Ectodermal cell (in vitro differentiated cells): ENCODE measurements at regions not wholly inside any gene's neighbourhood (a gene's known extent, or its start where the extent isn't known, plus 50 kb on each side); places are given as distances from the start of the nearest gene placed in this dataset.

Source experiments
- H3K27ac ChIP-seq: 2 replicates; pipeline ENCODE4 v1.7.0; 2013; ENCODE audit warnings: mild to moderate bottlenecking, low read depth, low read length; ENCODE audit not compliant: insufficient read depth, poor library complexity, severe bottlenecking
- H3K27me3 ChIP-seq: 2 replicates; pipeline ENCODE4 v1.7.0; 2013; ENCODE audit warnings: mild to moderate bottlenecking, low read length; ENCODE audit not compliant: insufficient read depth, control insufficient read depth, poor library complexity, severe bottlenecking
- H3K36me3 ChIP-seq: one replicate; pipeline ENCODE4 v1.7.0; 2013; ENCODE audit warnings: low read length; ENCODE audit not compliant: control insufficient read depth, insufficient read depth
- H3K4me1 ChIP-seq: one replicate; pipeline ENCODE4 v1.7.0; 2013; ENCODE audit warnings: low read length; ENCODE audit not compliant: control insufficient read depth, insufficient read depth
- H3K4me3 ChIP-seq: 2 replicates; pipeline ENCODE4 v1.7.0; 2013; ENCODE audit warnings: low read depth, low read length, control low read depth; ENCODE audit not compliant: insufficient read depth
- H3K9me3 ChIP-seq: 2 replicates; pipeline ENCODE4 v1.7.0; 2013; ENCODE audit warnings: mild to moderate bottlenecking, low read length, moderate library complexity; ENCODE audit not compliant: control insufficient read depth
- WGBS, 2 experiments: methylation state at CpG; one replicate each; pipeline ENCODE4 v1.1.7; 2013; ENCODE audit warnings: missing lambda C conversion rate in 2 of 2; 5-methylcytosine and 5-hydroxymethylcytosine counted together

GRCh38 chr13:103948426-103948825 lies 882.2 kb upstream of the SLC10A2 start:
- WGBS, 2 experiments: 93 to 94% methylated on average over 6 of the region's 6 CpGs
- no peak overlapping the region for H3K27ac ChIP-seq
- no peaks in the 10 kb centered on the region for H3K4me1 ChIP-seq
- no peak overlapping the region for H3K4me3 ChIP-seq
- no peaks in the 10 kb centered on the region for H3K9me3 ChIP-seq
- H3K27me3 ChIP-seq: no peaks in the 10 kb centered on the region
- H3K36me3 ChIP-seq: no peaks in the 10 kb centered on the region

- H3K27me3 ChIP-seq: no peaks in the 10 kb centered on the region
- H3K36me3 ChIP-seq: no peaks in the 10 kb centered on the region
- H3K4me3 ChIP-seq: no peak overlapping the region
- no peaks in the 10 kb centered on the region for H3K9me3 ChIP-seq
- no peak overlapping the region for H3K27ac ChIP-seq
- no peaks in the 10 kb centered on the region for H3K4me1 ChIP-seq
Measured at GRCh38 chr13:103945836-103946235, 879.6 kb upstream of the SLC10A2 start.

DNA sequence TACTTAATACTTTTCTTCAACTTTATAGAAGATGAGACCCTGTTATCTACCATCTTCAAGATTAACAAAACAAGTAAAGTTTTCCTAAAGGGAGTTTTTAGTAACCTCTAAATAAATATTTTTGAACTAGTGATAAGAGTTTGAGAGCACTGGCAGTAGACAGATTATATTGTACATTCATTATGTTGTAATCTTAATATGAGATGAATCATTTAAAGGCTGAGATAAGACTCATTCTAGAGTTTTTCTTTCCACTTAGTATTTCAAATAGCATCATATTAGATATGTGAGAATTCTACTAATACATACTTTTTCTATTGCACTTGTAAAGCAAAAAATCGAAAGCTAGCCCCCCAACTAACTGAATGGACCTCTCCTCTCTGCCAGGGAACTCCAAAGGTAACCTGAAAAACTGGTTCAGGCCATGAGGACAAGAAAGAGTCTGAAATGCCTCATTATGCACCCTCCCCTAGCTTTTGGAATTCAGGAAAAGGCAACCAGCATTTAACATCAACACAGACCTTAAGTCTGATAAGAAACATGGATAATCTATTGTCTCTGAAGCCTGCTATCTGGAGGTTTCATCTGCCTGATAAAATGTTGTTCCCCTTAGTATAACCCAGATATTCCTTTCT lies 875.4 kb upstream of the SLC10A2 start:
- Histone ChIP-seq H3K4me1 (no peaks in the 10 kb centered on the region), H3K27me3 (no peaks in the 10 kb centered on the region), H3K9me3 (no peaks in the 10 kb centered on the region), H3K27ac (no peak overlapping the region), H3K36me3 (no peaks in the 10 kb centered on the region), H3K4me3 (no peak overlapping the region)
- WGBS, 2 experiments: 80 to 94% methylated on average over 1 of the region's 1 CpG

GRCh38 chr13:103935117-103935516 lies 868.9 kb upstream of the SLC10A2 start:
- no peaks in the 10 kb centered on the region for H3K4me1 ChIP-seq
- peaks cover 3% of the 10 kb centered on the region for H3K9me3 ChIP-seq
- no peaks in the 10 kb centered on the region for H3K27me3 ChIP-seq
- H3K36me3 ChIP-seq: no peaks in the 10 kb centered on the region
- WGBS, 2 experiments: 98% methylated on average over 4 of the region's 4 CpGs
- H3K4me3 ChIP-seq: no peak overlapping the region
- H3K27ac ChIP-seq: no peak overlapping the region

DNA sequence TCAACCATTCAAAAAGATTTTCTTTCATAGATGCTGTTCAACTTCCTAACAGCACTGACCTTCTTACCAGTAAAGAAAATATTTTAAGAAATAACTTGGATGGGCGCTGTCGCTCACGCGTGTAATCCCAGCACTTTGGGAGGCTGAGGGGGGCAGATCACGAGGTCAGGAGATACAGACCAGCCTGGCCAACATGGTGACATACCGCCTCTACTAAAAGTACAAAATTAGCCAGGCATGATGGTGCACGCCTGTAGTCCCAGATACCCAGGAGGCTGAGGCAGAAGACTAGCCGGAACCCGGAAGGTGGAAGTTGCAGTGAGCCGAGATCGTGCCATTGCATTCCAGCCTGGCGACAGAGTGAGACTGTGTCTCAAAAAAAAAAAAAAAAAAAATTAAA lies 865.7 kb upstream of the SLC10A2 start:
- Histone ChIP-seq H3K9me3 (peaks cover 3% of the 10 kb centered on the region), H3K36me3 (no peaks in the 10 kb centered on the region), H3K4me3 (no peak overlapping the region), H3K27me3 (no peaks in the 10 kb centered on the region), H3K27ac (no peak overlapping the region), H3K4me1 (no peaks in the 10 kb centered on the region)
- WGBS, 2 experiments: 92 to 94% methylated on average over 11 of the region's 12 CpGs

DNA sequence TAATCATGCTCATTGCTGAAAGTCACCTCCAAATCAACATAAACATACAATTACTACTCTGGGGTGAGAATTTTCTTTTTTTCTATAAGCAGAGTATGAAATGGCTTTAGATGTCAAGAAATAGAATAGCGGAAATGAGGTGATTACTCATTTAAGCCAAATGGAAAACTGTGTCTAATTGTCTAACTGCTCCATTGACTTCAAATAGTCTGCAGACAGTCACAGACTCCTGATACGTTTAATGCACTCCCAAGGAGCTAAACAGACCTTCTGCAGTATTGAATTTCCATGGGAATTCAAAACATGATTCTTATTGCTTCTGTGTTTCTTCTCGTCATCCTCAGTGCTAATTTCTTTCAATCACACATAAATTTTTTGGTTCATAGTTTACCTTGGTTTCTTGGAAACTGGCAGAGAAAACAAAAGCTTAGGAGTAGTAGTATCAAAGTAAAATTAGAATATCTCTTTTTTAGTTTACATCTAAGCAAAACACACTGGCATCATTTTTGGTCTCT lies 865.2 kb upstream of the SLC10A2 start:
- Histone ChIP-seq H3K4me3 (no peak overlapping the region), H3K27ac (no peak overlapping the region), H3K36me3 (no peaks in the 10 kb centered on the region), H3K27me3 (no peaks in the 10 kb centered on the region), H3K4me1 (no peaks in the 10 kb centered on the region), H3K9me3 (peaks cover 3% of the 10 kb centered on the region)
- WGBS, 2 experiments: 84 to 93% methylated on average over 3 of the region's 3 CpGs

- Histone ChIP-seq H3K27me3 (no peaks in the 10 kb centered on the region), H3K36me3 (no peaks in the 10 kb centered on the region), H3K4me3 (no peak overlapping the region), H3K9me3 (no peaks in the 10 kb centered on the region), H3K27ac (no peak overlapping the region), H3K4me1 (no peaks in the 10 kb centered on the region)
- 72 to 98% methylated on average over 2 to 3 of the region's 3 CpGs for WGBS, 2 experiments
Measured at GRCh38 chr13:103926118-103926517, 859.9 kb upstream of the SLC10A2 start.

DNA sequence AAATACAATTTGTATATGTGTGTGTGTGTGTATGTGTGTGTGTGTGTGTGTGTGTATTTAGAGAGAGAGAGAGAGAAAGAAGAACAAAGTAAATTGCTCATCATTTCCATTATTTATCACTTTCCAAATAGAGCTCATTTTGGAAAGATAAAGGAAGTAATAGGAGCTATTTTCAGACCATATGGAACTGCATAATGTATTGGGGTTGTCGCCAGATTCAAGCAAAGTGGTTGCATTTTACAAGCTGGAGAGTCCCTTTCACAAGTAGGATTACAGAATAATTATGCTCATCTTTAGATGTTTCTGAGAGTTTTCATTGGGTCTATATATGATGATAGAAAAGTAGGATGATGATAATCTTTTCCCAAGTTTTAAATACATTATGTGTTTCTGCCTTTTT lies 842.7 kb upstream of the SLC10A2 start:
- no peaks in the 10 kb centered on the region for H3K27me3 ChIP-seq
- no peak overlapping the region for H3K27ac ChIP-seq
- 94 to 100% methylated on average over 1 of the region's 1 CpG for WGBS, 2 experiments
- no peaks in the 10 kb centered on the region for H3K9me3 ChIP-seq
- no peaks in the 10 kb centered on the region for H3K4me1 ChIP-seq
- no peak overlapping the region for H3K4me3 ChIP-seq
- no peaks in the 10 kb centered on the region for H3K36me3 ChIP-seq

DNA sequence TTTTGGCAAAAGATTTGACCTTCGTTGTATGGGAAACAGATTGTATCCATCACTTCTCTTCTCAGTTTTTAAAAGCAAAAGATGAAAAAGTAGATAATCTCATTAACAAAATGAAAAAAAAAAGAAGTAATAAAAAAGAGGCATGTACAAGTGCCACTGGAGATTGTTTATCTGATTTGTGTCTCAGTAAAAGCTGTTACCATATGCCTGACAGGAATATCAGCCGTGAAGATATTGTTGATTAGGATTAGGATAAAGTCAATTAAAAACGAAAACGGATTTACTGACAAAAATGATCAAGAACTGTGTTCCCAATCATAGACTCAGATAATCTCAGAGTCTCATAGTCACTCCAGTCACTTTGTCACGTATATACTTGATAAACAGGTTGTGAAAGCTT lies 842.1 kb upstream of the SLC10A2 start:
- Histone ChIP-seq H3K36me3 (no peaks in the 10 kb centered on the region), H3K9me3 (no peaks in the 10 kb centered on the region), H3K4me1 (no peaks in the 10 kb centered on the region), H3K27me3 (no peaks in the 10 kb centered on the region), H3K4me3 (no peak overlapping the region), H3K27ac (no peak overlapping the region)
- 97% methylated on average over 3 of the region's 5 CpGs for WGBS, 2 experiments

DNA sequence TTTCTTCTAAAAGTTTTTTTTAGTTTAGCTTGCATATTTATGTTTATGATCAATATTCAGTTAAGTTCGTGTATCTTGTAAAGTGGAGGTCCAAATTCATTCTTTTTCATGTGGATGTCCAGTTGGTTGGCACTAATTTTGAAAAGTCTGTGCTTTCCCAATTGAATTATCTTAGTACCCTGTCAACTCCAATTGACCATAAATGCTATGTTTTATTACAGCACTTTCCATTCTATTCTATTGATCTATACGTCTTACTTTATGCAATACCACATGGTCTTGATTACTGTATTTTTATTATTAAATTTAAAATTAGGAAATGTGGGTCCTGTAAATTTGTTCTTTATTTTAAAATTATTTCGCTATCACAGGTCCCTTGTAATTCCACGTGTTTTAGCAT lies 837.6 kb upstream of the SLC10A2 start:
- H3K36me3 ChIP-seq: no peaks in the 10 kb centered on the region
- H3K27ac ChIP-seq: no peak overlapping the region
- H3K4me3 ChIP-seq: no peak overlapping the region
- WGBS, 2 experiments: 93 to 94% methylated on average over 2 to 4 of the region's 4 CpGs
- no peaks in the 10 kb centered on the region for H3K4me1 ChIP-seq
- no peaks in the 10 kb centered on the region for H3K9me3 ChIP-seq
- no peaks in the 10 kb centered on the region for H3K27me3 ChIP-seq

- Histone ChIP-seq H3K27me3 (no peaks in the 10 kb centered on the region), H3K27ac (no peak overlapping the region), H3K4me3 (no peak overlapping the region), H3K4me1 (no peaks in the 10 kb centered on the region), H3K9me3 (no peaks in the 10 kb centered on the region), H3K36me3 (no peaks in the 10 kb centered on the region)
- WGBS, 2 experiments: 93 to 97% methylated on average over 2 of the region's 2 CpGs
Measured at GRCh38 chr13:103898481-103898880, 832.3 kb upstream of the SLC10A2 start.
